ENCODE measurements at regions not wholly inside any gene's neighbourhood (a gene's known extent, or its start where the extent isn't known, plus 50 kb on each side); places are given as distances from the start of the nearest gene placed in this dataset.
"Not testable (repeated sequence)": the region's sequence is repeated elsewhere in the genome, so short reads cannot be mapped to it uniquely, and the experiment has no call there.

- DNase-seq, result no peak
Measured at GRCh38 chr1:89436856-89437255, 73.0 kb downstream of the GBP6 start.

- DNase-seq, result not testable (repeated sequence)
Measured at GRCh38 chr1:89438301-89438700, 74.4 kb downstream of the GBP6 start.

GRCh38 chr1:89440911-89441310 lies 77.1 kb downstream of the GBP6 start:
- DNase-seq, result no peak

GRCh38 chr1:89444791-89445190 lies 79.8 kb upstream of the LRRC8B start:
- DNase-seq, result no peak

GRCh38 chr1:89451011-89451410 lies 73.6 kb upstream of the LRRC8B start:
- DNase-seq, result no peak

GRCh38 chr1:89453123-89453972 lies 71.3 kb upstream of the LRRC8B start:
- no peak for DNase-seq

- peak; percentile 76 for DNase-seq
Measured at GRCh38 chr1:89454845-89455521, 69.6 kb upstream of the LRRC8B start.

- DNase-seq, result no peak
Measured at GRCh38 chr1:89457046-89457445, 67.6 kb upstream of the LRRC8B start.

- no peak for DNase-seq
Measured at GRCh38 chr1:89459081-89459480, 65.5 kb upstream of the LRRC8B start.

- no peak for DNase-seq
Measured at GRCh38 chr1:89460325-89460724, 64.3 kb upstream of the LRRC8B start.

GRCh38 chr1:89462250-89462649 lies 62.4 kb upstream of the LRRC8B start:
- DNase-seq, result no peak

GRCh38 chr1:89464008-89464407 lies 60.6 kb upstream of the LRRC8B start:
- DNase-seq, result no peak

GRCh38 chr1:89465201-89465600 lies 59.4 kb upstream of the LRRC8B start:
- DNase-seq, result no peak

- no peak for DNase-seq
Measured at GRCh38 chr1:89466307-89466930, 58.2 kb upstream of the LRRC8B start.

- DNase-seq, result no peak
Measured at GRCh38 chr1:89472253-89472652, 52.4 kb upstream of the LRRC8B start.

GRCh38 chr1:89472886-89473417 lies 51.7 kb upstream of the LRRC8B start:
- no peak for DNase-seq
